Fibroblast of the aortic adventitia (primary cell): ENCODE measurements at regions not wholly inside any gene's neighbourhood (a gene's known extent, or its start where the extent isn't known, plus 50 kb on each side); places are given as distances from the start of the nearest gene placed in this dataset.

Experiments used
- DNase-seq: peaks from one replicate; pipeline ENCODE4 v3.0.0-alpha.2; 2010; ENCODE audit warnings: low read depth
- H3K4me3 ChIP-seq: 2 replicates; pipeline ENCODE4 v1.5.1; 2011; ENCODE audit warnings: low read depth, mild to moderate bottlenecking, control low read depth, low read length, moderate library complexity
- CTCF ChIP-seq: IDR thresholded peaks from 2 replicates; pipeline ENCODE4 v1.5.1; 2011; ENCODE audit warnings: mild to moderate bottlenecking, low read length, control low read depth, inconsistent platforms; ENCODE audit not compliant: insufficient read depth

GRCh38 chr2:66113988-66114625 lies 320.8 kb upstream of the MEIS1 start:
- no peak for TF ChIP-seq CTCF
- H3K4me3 ChIP-seq = no peak overlapping the region
- no peak for DNase-seq

- no peak overlapping the region for H3K4me3 ChIP-seq
- no peak for DNase-seq
- TF ChIP-seq CTCF = no peak
Observed at GRCh38 chr2:66111706-66112105, 323.2 kb upstream of the MEIS1 start.

- no peak for DNase-seq
- H3K4me3 ChIP-seq = no peak overlapping the region
- no peak for TF ChIP-seq CTCF
Observed at GRCh38 chr2:66110608-66111007, 324.3 kb upstream of the MEIS1 start.

- no peak for TF ChIP-seq CTCF
- H3K4me3 ChIP-seq = no peak overlapping the region
- no peak for DNase-seq
Observed at GRCh38 chr2:66110086-66110485, 324.8 kb upstream of the MEIS1 start.

- no peak overlapping the region for H3K4me3 ChIP-seq
- DNase-seq = no peak
- no peak for TF ChIP-seq CTCF
Observed at GRCh38 chr2:66109419-66109818, 325.5 kb upstream of the MEIS1 start.

GRCh38 chr2:66105066-66105753 lies 329.7 kb upstream of the MEIS1 start:
- TF ChIP-seq CTCF = no peak
- DNase-seq = no peak
- no peak overlapping the region for H3K4me3 ChIP-seq
